ENCODE measurements at regions not wholly inside any gene's neighbourhood (a gene's known extent, or its start where the extent isn't known, plus 50 kb on each side); places are given as distances from the start of the nearest gene placed in this dataset. TPM values are rescaled to one million over a fixed set of nuclear protein-coding genes. Genes with fewer than 3 reads are reported as not detected.

Small RNAs in the stretch of these regions (microRNA-seq; reads per million reads assigned to microRNA genes)
- not detected for gene MIR8079
